H1 (cell line): ENCODE measurements at regions not wholly inside any gene's neighbourhood (a gene's known extent, or its start where the extent isn't known, plus 50 kb on each side); places are given as distances from the start of the nearest gene placed in this dataset.

ENCODE experiments used
- CTCF ChIA-PET: fragments of 300-600 bp; sonication (Branson Sonifier 250); formaldehyde crosslinking; loops from one replicate; lab custom pipeline; 2021; ENCODE audit not compliant: partially characterized antibody; lab: Charles Lee
- POLR2A ChIA-PET: fragments of 300-600 bp; sonication (Branson Sonifier 250); formaldehyde crosslinking; loops from one replicate; lab custom pipeline; 2021; ENCODE audit warnings: inconsistent platforms; ENCODE audit not compliant: partially characterized antibody; lab: Charles Lee
- DNase-seq, 2 experiments: peaks; one replicate each; pipeline versions ENCODE4 v3.0.0 to v3.0.0-alpha.2; 2010 to 2022; ENCODE audit warnings: low spot score in 2 of 2, low read depth in 1 of 2, mixed read lengths in 1 of 2
- FAIRE-seq: peaks from 2 replicates; lab custom pipeline; 2011; peaks lifted over from hg19 to GRCh38; lab: Jason Lieb, UNC
- H2AFZ ChIP-seq: 2 replicates; pipeline ENCODE4 v1.8.1; 2012; ENCODE audit warnings: low read length, inconsistent platforms
- H2AK5ac ChIP-seq: 2 replicates; pipeline ENCODE4 v1.6.1; 2013; ENCODE audit warnings: low read depth, low read length
- H2BK120ac ChIP-seq: replicated peaks from 2 replicates; pipeline ENCODE3; 2013; ENCODE audit warnings: low read depth, low read length, inconsistent platforms
- H2BK12ac ChIP-seq: 2 replicates; pipeline ENCODE4 v1.6.1; 2013; ENCODE audit warnings: low read depth, low read length
- H2BK15ac ChIP-seq: 2 replicates; pipeline ENCODE4 v1.6.1; 2013; ENCODE audit warnings: low read length
- H2BK20ac ChIP-seq: 2 replicates; pipeline ENCODE4 v1.6.1; 2013; ENCODE audit warnings: low read length
- H2BK5ac ChIP-seq: 2 replicates; pipeline ENCODE4 v1.6.1; 2013; ENCODE audit warnings: low read depth, low read length
- H3K14ac ChIP-seq: 2 replicates; pipeline ENCODE4 v1.6.1; 2013; ENCODE audit warnings: inconsistent platforms; ENCODE audit not compliant: insufficient read length
- H3K18ac ChIP-seq: 2 replicates; pipeline ENCODE4 v1.6.1; 2013; ENCODE audit warnings: low read length; ENCODE audit errors: extremely low read depth
- H3K23ac ChIP-seq: 2 replicates; pipeline ENCODE4 v1.6.1; 2013; ENCODE audit warnings: inconsistent platforms; ENCODE audit not compliant: insufficient read length
- H3K23me2 ChIP-seq: 2 replicates; pipeline ENCODE4 v1.6.1; 2013; ENCODE audit warnings: low read depth, low read length
- H3K27ac ChIP-seq: 2 replicates; pipeline ENCODE4 v1.6.1; 2011; ENCODE audit warnings: low read depth, low read length, inconsistent platforms
- H3K27me3 ChIP-seq, 4 experiments: replicated peaks in 1 of 4; 1 replicate in 1 of 4; 2 replicates in 3 of 4; pipeline versions ENCODE4 v1.6.1 to v1.8.1; 2011 to 2013; ENCODE audit warnings: low read length in 3 of 4, mild to moderate bottlenecking in 3 of 4, inconsistent platforms in 2 of 4, mixed read lengths in 2 of 4, moderate library complexity in 1 of 4; ENCODE audit not compliant: control insufficient read depth in 3 of 4, insufficient read depth in 3 of 4; ENCODE audit errors: extremely low read depth in 1 of 4
- H3K36me3 ChIP-seq, 4 experiments: 2 replicates each; pipeline versions ENCODE4 v1.6.1 to v1.8.1; 2011 to 2013; ENCODE audit warnings: mild to moderate bottlenecking in 4 of 4, low read length in 3 of 4, moderate library complexity in 2 of 4, control low read depth in 1 of 4, inconsistent platforms in 1 of 4; ENCODE audit not compliant: insufficient read depth in 4 of 4, control insufficient read depth in 2 of 4
- H3K4ac ChIP-seq: replicated peaks from 2 replicates; pipeline ENCODE3; 2013; ENCODE audit warnings: low read length, low read depth, mixed read lengths, inconsistent platforms; ENCODE audit not compliant: insufficient read length
- H3K4me1 ChIP-seq, 4 experiments: replicated peaks in 1 of 4; 1 replicate in 1 of 4; 2 replicates in 3 of 4; pipeline versions ENCODE4 v1.6.1 to v1.8.1; 2011 to 2013; ENCODE audit warnings: low read length in 3 of 4, inconsistent platforms in 2 of 4, mixed read lengths in 1 of 4; ENCODE audit not compliant: insufficient read depth in 4 of 4, control insufficient read depth in 3 of 4
- H3K4me2 ChIP-seq, 2 experiments: 2 replicates each; pipeline versions ENCODE4 v1.6.1 to v1.8.1; 2011 to 2013; ENCODE audit warnings: low read depth in 2 of 2, low read length in 2 of 2, control low read depth in 1 of 2, inconsistent platforms in 1 of 2, mild to moderate bottlenecking in 1 of 2; ENCODE audit not compliant: insufficient read depth in 1 of 2
- H3K4me3 ChIP-seq, 4 experiments: fragments of 200-600, 300-600 bp in 1 of 4; sonication (generic), shearing (Covaris generic), sonication (Bioruptor Twin) in 1 of 4; 2 replicates each; pipeline versions ENCODE4 v1.5.1 to v1.8.1; 2011 to 2016; ENCODE audit warnings: low read length in 4 of 4, low read depth in 3 of 4, control low read depth in 2 of 4, inconsistent platforms in 2 of 4, mild to moderate bottlenecking in 2 of 4, mixed read lengths in 1 of 4, moderate library complexity in 1 of 4; ENCODE audit not compliant: insufficient read depth in 2 of 4; ENCODE audit errors: extremely low read depth in 1 of 4
- H3K56ac ChIP-seq: replicated peaks from 2 replicates; pipeline ENCODE3; 2013; ENCODE audit warnings: low read depth, mild to moderate bottlenecking, mixed read lengths, low read length, inconsistent platforms; ENCODE audit not compliant: insufficient read length
- H3K79me1 ChIP-seq: 2 replicates; pipeline ENCODE4 v1.6.1; 2013; ENCODE audit warnings: low read depth, low read length, control low read depth
- H3K79me2 ChIP-seq, 2 experiments: 2 replicates each; pipeline versions ENCODE4 v1.6.1 to v1.8.1; 2012 to 2013; ENCODE audit warnings: low read length in 2 of 2, mild to moderate bottlenecking in 2 of 2, inconsistent platforms in 1 of 2; ENCODE audit not compliant: insufficient read depth in 2 of 2, control insufficient read depth in 1 of 2
- H3K9ac ChIP-seq, 4 experiments: replicated peaks in 1 of 4; 1 replicate in 1 of 4; 2 replicates in 3 of 4; pipeline versions ENCODE4 v1.6.1 to v1.8.1; 2011 to 2013; ENCODE audit warnings: low read depth in 3 of 4, low read length in 3 of 4, control low read depth in 2 of 4, mild to moderate bottlenecking in 2 of 4, moderate library complexity in 2 of 4, inconsistent platforms in 1 of 4; ENCODE audit errors: extremely low read depth in 1 of 4
- H3K9me3 ChIP-seq, 2 experiments: 2 replicates each; pipeline versions ENCODE4 v1.6.1 to v1.8.1; 2012 to 2013; ENCODE audit warnings: mild to moderate bottlenecking in 2 of 2, moderate library complexity in 2 of 2, control low read depth in 1 of 2, inconsistent platforms in 1 of 2, low read depth in 1 of 2, low read length in 1 of 2, mixed read lengths in 1 of 2; ENCODE audit not compliant: insufficient read depth in 2 of 2
- H4K20me1 ChIP-seq, 2 experiments: replicated peaks in 1 of 2; 2 replicates each; pipeline versions ENCODE3 to v1.8.1; 2011 to 2013; ENCODE audit warnings: inconsistent platforms in 2 of 2, low read length in 2 of 2, mild to moderate bottlenecking in 1 of 2; ENCODE audit not compliant: insufficient read depth in 2 of 2, control insufficient read depth in 1 of 2
- H4K5ac ChIP-seq: 2 replicates; pipeline ENCODE4 v1.6.1; 2013; ENCODE audit warnings: low read length, low read depth, mixed read lengths, inconsistent platforms; ENCODE audit not compliant: insufficient read length
- H4K8ac ChIP-seq: 2 replicates; pipeline ENCODE4 v1.8.0; 2013; ENCODE audit warnings: mild to moderate bottlenecking, moderate library complexity, low read length, inconsistent platforms; ENCODE audit not compliant: insufficient read depth; ENCODE audit errors: extremely low read depth
- H4K91ac ChIP-seq: replicated peaks from 2 replicates; pipeline ENCODE3; 2013; ENCODE audit warnings: low read length, mixed read lengths, inconsistent platforms; ENCODE audit not compliant: insufficient read length
- BACH1 ChIP-seq: IDR thresholded peaks from 2 replicates; pipeline ENCODE4 v1.6.1; 2012; ENCODE audit warnings: low read length, improper control_type of control experiment
- BCL11A ChIP-seq, 2 experiments: IDR thresholded peaks; one replicate each; pipeline ENCODE4 v1.6.1; 2011; ENCODE audit warnings: low read depth in 2 of 2, low read length in 2 of 2, mild to moderate bottlenecking in 2 of 2
- CEBPB ChIP-seq: IDR thresholded peaks from 2 replicates; pipeline ENCODE4 v1.6.1; 2012; ENCODE audit warnings: low read depth, low read length
- FOSL1 ChIP-seq: IDR thresholded peaks from 2 replicates; pipeline ENCODE4 v1.6.1; 2011; ENCODE audit warnings: mild to moderate bottlenecking, low read depth, low read length, moderate library complexity; ENCODE audit not compliant: insufficient read depth
- GABPA ChIP-seq: IDR thresholded peaks from 2 replicates; pipeline ENCODE4 v1.6.1; 2011; ENCODE audit warnings: mild to moderate bottlenecking, low read length, moderate library complexity, borderline replicate concordance; ENCODE audit not compliant: insufficient read depth
- KDM1A ChIP-seq: fragments of 200-600, 300-600 bp; sonication (generic); IDR thresholded peaks from 2 replicates; pipeline ENCODE4 v1.7.1; 2016; ENCODE audit warnings: mild to moderate bottlenecking, low read length, borderline replicate concordance
- KDM5A ChIP-seq: fragments of 200-600 bp; IDR thresholded peaks from 2 replicates; pipeline ENCODE4 v1.7.1; 2012; ENCODE audit warnings: mild to moderate bottlenecking, low read length, inconsistent platforms, mixed read lengths
- MAFK ChIP-seq: IDR thresholded peaks from 2 replicates; pipeline ENCODE4 v1.6.1; 2012; ENCODE audit warnings: low read depth, mild to moderate bottlenecking, improper control_type of control experiment, low read length
- NRF1 ChIP-seq: IDR thresholded peaks from 2 replicates; pipeline ENCODE4 v1.6.1; 2011; ENCODE audit warnings: mild to moderate bottlenecking, low read depth, low read length, improper control_type of control experiment
- SIN3A ChIP-seq, 2 experiments: IDR thresholded peaks in 1 of 2; conservative IDR thresholded peaks in 1 of 2; 2 replicates each; pipeline ENCODE4 v1.6.1; 2011 to 2012; ENCODE audit warnings: low read length in 2 of 2, improper control_type of control experiment in 1 of 2, low read depth in 1 of 2, mild to moderate bottlenecking in 1 of 2
- SIRT6 ChIP-seq: IDR thresholded peaks from one replicate; pipeline ENCODE4 v1.7.1; 2012; ENCODE audit warnings: low read length, inconsistent platforms
- SP4 ChIP-seq: IDR thresholded peaks from 2 replicates; pipeline ENCODE4 v1.6.1; 2012; ENCODE audit warnings: low read length, inconsistent platforms
- TAF1 ChIP-seq: IDR thresholded peaks from 2 replicates; pipeline ENCODE4 v1.6.1; 2011; ENCODE audit warnings: mild to moderate bottlenecking, low read depth, low read length
- YY1 ChIP-seq: IDR thresholded peaks from 2 replicates; pipeline ENCODE4 v1.6.1; 2011; ENCODE audit warnings: low read depth, mild to moderate bottlenecking, low read length
- ZNF274 ChIP-seq: IDR thresholded peaks from 2 replicates; pipeline ENCODE4 v1.7.0; 2012; ENCODE audit warnings: low read length, borderline replicate concordance; ENCODE audit errors: extremely low read depth
- TF ChIP-seq, protein P1 (sequence below): IDR thresholded peaks from 2 replicates; pipeline ENCODE4 v1.6.1; 2012; ENCODE audit warnings: low read length, inconsistent platforms

DNA sequence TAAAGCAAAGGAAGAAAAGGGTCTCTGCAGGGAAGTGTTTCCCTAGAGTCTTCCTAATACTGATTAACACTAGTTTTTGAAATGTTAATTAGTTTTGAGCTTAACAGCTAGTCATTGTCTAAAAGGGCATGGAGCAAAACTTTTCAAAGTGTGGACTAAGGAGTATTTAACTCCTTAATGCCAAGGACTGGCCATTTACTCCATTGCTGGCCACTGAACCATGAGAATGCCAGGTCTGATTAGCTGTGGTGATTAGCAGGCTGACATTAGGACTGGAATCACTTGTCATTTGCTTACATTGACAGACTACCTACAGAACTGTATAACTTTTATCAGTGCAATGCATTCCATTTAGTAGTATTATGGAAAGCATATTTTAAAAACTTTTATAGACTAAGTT is 987.0 kb downstream of the NR2F1-AS1 start:
- ChIA-PET POLR2A (no interaction called here), CTCF (no interaction called here)
- H3K9me3 ChIP-seq = no peaks in the 10 kb centered on the region
- H3K79me1 ChIP-seq = no peaks in the 10 kb centered on the region
- no peak overlapping the region for H3K4ac ChIP-seq
- no peak overlapping the region for H2BK120ac ChIP-seq
- H2AFZ ChIP-seq = no peak overlapping the region
- no peak overlapping the region for H3K27ac ChIP-seq
- no peak for DNase-seq
- H2BK12ac ChIP-seq = no peak overlapping the region
- H4K91ac ChIP-seq = no peak overlapping the region
- H3K23me2 ChIP-seq = no peaks in the 10 kb centered on the region
- H3K9ac ChIP-seq = no peak overlapping the region
- H4K5ac ChIP-seq = no peak overlapping the region
- no peak overlapping the region for H3K4me2 ChIP-seq
- no peak overlapping the region for H3K14ac ChIP-seq
- H3K4me3 ChIP-seq = no peak overlapping the region
- no peak overlapping the region for H3K23ac ChIP-seq
- H4K8ac ChIP-seq = no peak overlapping the region
- H3K79me2 ChIP-seq = no peaks in the 10 kb centered on the region
- no peak for FAIRE-seq
- no peak overlapping the region for H2BK15ac ChIP-seq
- no peaks in the 10 kb centered on the region for H3K36me3 ChIP-seq
- no peak overlapping the region for H2BK5ac ChIP-seq
- peaks cover 0 to 2% (median 0%) of the 10 kb centered on the region in 4 experiments; a peak in 1 of 7 replicates for H3K4me1 ChIP-seq
- H2AK5ac ChIP-seq = no peak overlapping the region
- H4K20me1 ChIP-seq = no peaks in the 10 kb centered on the region
- no peak overlapping the region for H2BK20ac ChIP-seq
- no peak overlapping the region for H3K18ac ChIP-seq
- no peaks in the 10 kb centered on the region for H3K27me3 ChIP-seq
- H3K56ac ChIP-seq = no peak overlapping the region
- TF ChIP-seq ZNF274 (no peak), SIN3A (conservative IDR thresholded peaks at IDR 0.05 in 1 of 2, IDR thresholded peaks at IDR 0.05 in 1 of 2; ENCODE audit: low read depth in 1 of 2, low read length in 2 of 2) (no peak), KDM5A (no peak), MAFK (no peak), GABPA (no peak), KDM1A (no peak), SIRT6 (no peak), TAF1 (no peak), FOSL1 (no peak), YY1 (no peak), BCL11A (IDR thresholded peaks at IDR 0.05; ENCODE audit: low read depth in 2 of 2, low read length in 2 of 2) (no peak), NRF1 (no peak), CEBPB (no peak), BACH1 (no peak), SP4 (no peak)
- TF ChIP-seq, protein P1, sequence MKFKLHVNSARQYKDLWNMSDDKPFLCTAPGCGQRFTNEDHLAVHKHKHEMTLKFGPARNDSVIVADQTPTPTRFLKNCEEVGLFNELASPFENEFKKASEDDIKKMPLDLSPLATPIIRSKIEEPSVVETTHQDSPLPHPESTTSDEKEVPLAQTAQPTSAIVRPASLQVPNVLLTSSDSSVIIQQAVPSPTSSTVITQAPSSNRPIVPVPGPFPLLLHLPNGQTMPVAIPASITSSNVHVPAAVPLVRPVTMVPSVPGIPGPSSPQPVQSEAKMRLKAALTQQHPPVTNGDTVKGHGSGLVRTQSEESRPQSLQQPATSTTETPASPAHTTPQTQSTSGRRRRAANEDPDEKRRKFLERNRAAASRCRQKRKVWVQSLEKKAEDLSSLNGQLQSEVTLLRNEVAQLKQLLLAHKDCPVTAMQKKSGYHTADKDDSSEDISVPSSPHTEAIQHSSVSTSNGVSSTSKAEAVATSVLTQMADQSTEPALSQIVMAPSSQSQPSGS = no peak
